Stimulated activated CD8-positive, alpha-beta memory T cell treated with anti-CD3 and anti-CD28 coated beads, Interleukin-7, amount 100 ng/mL, for 4 hours (primary cell): ENCODE measurements at regions not wholly inside any gene's neighbourhood (a gene's known extent, or its start where the extent isn't known, plus 50 kb on each side); places are given as distances from the start of the nearest gene placed in this dataset.
"Not testable (repeated sequence)": the region's sequence is repeated elsewhere in the genome, so short reads cannot be mapped to it uniquely, and the experiment has no call there.

Experiments used
- DNase-seq, 2 donors: peaks; one replicate each; pipeline ENCODE4 v3.0.0-alpha.2; 2020; ENCODE audit warnings: low read depth in 2 of 2

DNA sequence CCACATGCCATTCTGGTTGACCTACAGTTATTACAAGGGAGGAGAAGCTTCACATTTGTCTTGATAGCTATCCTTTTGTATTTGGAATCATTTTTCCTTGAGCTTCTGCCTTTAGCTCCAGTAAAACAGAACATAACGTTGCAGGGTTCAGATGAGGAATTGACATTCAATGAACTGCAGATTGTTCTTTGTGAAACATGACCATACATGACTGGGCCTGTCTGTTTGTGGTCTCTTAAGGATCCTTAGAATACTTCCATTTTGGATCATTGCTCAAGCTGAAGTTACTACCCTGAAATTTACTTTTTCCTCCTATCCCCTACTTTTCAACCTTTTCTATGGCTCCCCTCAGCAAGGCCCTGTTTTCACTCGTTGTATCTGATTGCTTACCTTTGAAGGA, 1281.7 kb upstream of the CELF4 start:
- no peak for DNase-seq

DNA sequence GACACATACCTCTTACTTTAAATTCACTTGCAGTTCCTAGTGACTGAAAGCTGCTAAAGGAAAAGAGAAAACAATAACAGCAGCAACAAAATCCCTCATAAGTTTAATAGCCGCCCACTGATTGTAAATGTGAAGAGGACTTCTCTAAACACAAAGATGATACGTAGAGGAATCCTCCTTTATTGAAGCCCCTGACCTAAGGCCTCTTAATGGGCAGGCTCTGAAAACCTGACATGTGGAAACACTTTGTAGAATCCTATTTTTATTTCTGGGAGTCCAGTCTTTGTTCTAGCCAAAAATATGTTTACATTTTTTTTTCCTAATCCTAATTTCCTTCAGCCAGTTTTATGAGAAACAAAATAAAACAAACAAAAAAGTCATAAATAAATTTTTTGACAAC, 1277.7 kb upstream of the CELF4 start:
- DNase-seq: no peak

DNA sequence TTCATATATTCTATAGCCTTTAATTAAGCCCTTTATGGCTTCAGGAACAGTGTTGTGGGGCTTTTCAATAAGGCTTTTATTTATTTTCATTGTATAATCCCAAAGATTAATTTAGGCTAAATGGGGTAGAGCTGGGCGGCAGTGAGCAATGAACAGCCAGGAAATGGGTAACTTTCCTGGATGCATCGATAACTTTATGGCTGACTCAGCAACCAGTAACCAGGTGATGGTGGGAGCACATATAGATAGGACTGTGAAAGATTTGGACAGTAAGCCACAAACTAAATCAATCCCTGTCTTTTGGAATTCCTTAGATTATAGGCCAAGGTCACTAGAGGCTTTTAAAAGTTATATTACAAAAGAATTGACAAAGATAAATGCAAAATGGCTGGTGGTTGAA, 1260.6 kb upstream of the CELF4 start:
- no peak for DNase-seq

DNA sequence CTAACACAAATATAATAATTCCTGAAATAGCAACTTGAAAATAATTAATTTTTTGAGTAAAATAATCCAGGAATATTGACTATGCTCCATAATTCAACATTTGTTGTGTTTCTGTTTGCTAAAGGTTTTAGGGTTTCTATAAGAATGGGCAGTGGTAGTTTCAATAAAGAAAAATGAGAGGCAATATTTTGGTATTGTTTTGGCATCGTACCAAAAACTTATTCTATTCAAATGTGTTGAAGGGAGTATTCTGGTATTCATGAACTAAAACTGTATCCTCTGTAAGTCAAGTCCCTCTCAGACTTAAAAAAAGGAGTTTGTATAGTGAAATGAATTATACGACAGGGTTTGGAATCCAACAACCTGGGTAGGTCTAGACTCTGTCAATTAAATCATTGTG, 1245.6 kb upstream of the CELF4 start:
- DNase-seq: no peak

DNA sequence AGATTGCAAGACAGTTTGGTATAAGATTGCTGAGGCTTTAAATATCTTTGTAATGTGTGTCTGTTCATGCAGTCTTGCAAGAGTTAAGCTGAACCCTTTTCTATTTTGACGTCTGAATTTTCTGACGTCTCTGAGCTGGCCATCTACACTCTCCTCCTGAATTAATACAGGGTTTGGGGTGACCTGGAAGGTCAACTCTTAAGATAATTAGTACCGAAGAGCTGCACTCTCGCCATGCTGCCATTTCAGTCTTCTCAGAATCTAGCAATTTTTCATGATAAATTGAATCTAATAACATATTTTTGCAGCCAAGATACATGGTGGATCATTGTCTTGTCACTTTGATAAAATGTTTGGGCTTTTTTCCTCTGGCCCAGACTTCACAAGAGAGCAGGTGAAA, 1245.2 kb upstream of the CELF4 start:
- DNase-seq: no peak

DNA sequence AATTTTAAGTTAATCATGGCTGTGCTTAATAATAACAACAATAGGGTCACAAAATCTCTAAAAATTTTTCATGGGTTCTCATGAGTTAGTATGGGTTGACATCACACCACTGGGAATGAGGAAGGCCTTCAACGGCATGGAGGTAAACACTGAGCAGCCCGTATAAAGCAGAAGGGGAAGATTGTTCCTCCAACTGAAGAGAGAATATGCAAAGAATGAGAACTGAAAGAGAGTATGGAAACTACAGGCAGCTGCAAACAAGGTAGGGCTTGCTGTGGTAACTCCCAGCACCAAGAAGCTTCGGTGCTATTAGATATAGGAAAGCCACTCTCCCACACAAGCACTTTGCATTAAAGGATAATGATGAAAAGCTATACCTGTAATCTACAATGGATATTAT, 1242.3 kb upstream of the CELF4 start:
- no peak for DNase-seq

DNA sequence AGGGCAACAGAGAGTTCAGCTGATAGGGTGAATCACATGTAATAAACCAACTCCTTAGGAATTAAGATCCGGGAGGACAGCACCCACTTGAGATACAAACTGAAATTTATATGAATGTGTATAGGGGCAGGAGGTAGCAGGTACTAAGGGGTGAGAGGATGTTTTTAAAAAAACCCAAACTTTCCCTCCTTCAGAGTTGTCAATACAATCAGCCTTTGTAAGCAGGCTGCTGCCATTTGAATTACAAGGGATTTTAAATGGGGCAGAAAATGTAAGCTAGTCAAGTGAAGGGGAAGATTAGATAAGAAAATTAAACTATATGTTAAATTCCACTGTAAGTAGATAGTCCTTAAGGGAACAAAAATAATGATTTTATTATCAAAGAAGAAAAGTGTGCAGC, 1239.7 kb upstream of the CELF4 start:
- no peak for DNase-seq

DNA sequence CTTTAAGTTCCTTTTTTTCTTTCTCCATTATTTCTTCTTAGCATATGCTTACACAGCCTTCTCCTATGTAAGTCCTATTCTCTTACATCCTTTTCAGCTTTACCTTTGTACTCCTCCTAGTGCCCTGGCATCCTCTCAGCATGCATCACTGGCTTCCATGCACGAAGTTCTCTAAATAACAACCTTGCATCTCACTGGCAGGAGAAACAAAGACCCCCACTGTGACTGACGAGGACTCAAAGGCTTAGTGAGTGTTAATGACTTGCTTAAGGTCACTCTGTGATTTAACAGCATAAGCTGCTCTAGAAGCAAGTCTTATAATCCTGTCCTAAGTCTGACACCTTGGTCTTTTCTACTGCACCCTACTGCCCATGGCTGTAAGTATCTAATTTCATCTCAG, 1236.0 kb upstream of the CELF4 start:
- no peak for DNase-seq

DNA sequence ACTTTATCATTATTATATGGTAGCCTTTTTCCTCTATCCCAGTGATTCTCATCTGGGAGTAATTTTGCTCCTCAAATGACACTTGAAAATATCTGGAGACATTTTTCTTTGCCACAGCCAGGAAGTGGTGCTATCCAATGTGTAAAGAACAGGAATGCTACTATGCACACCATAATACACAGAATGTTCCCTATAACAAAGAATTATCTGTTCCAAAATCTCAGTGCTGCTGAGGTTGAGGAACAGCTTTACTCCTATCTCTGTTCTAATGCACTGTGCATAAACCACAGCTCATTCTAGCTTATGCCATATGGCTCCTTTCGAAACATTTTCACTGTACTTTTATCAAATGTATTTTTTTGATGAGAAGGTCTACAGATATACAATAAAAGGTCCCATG, 1231.2 kb upstream of the CELF4 start:
- no peak for DNase-seq

DNA sequence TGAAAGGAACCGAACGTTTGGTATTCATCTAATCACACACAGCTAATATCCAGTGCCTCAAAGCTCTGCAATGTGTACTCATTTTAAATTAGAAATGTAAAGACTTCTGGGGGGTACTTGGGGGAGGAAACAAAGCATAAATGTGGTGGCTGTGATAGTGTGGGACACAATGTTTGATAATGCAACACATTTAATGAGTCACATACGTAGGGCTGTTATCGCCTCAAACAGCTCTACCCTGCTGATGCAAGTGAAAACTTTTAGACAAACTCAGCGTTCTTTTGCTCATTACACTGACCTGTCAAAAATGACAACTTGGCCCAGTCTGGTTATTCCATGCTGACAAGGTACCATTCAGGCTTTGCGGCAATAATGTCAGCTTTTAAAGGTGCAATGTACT, 1227.1 kb upstream of the CELF4 start:
- no peak for DNase-seq

DNA sequence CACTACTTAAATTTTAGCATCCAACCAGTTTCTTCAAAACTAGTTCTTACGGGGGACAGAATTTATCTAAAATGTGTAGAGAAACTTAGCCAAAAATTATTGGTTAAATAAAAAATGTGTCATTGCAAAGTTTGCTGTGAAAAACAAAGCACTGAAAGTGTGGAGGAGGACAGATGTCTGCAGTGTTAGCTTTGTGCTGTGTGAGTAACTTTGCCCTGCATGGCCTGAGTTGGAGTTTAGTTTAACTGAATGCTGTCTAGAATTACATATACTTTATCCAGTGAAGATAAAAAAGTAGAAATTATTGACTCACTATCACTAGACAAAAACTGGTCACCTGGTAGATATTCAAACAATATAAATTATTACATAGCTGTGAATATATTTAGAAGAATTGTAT, 1225.2 kb upstream of the CELF4 start:
- DNase-seq: no peak

DNA sequence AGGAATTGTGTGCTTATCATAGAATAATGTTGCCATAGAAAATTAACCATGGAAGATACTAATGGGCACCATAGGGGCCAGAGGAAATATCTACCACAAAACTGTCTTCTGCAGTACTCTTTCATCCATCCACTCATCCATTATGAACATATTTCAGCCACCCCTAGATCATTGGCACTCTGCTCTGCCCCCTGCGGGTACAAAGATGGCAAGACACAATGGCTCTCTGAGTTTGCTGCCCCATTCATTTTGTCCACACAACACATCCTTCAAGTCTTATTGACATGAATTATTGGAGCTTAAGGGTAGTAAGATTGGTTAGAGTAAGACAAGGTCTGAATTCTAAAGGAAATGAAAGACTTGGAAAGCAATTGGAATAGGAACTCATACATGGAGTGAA, 1224.7 kb upstream of the CELF4 start:
- DNase-seq: no peak

DNA sequence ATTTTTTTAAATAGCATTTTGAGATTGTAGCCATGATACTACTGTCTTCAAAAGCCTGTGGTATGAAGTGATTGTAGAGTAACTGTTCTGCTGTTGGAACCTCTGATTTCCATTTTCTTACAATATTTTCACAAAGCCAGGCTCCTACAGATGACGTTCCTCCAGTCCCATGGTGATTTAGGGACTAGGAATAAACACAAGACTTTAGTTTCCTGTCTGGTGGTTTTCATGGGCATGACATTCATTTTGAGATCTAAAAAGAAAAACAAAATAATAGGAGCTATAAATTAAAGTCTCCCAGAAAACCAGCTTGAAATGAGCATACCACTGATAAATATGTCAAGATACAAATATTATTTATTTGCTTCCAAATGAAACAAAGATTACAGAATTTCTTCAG, 1223.5 kb upstream of the CELF4 start:
- no peak for DNase-seq

DNA sequence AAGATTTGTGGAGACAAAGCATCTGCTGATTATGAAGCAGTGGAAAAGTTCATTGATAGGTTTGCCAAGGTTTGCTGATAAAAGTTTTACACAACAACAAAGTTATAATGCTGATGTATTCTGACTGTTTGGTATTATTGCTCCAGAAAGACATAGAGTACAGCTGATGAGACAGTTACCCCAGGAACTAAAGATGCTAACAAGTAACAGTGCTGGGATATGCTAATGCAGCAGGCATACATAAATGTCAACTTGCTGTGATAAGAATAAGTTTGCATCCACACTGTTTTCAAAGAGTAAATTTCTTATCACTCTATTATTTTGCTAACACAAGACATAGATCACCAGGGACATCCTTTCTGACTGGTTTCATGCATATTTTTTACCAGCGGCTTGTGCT, 1221.3 kb upstream of the CELF4 start:
- no peak for DNase-seq

DNA sequence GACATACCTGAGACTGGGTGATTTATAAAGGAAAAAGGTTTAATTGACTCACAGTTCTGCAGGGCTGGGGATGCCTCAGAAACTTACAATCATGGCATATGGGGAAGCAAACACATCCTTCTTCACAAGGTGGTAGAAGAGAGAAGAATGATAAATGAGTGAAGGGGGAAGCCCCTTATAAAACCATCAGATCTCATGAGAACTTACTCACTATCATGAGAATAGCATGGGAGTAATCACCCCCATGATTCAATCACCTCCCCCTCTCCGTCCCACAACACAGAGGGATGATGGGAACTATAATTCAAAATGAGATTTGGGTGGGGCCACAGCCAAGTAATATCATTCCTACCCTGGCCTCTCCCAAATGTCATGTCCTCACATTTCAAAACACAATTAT, 1206.0 kb upstream of the CELF4 start:
- DNase-seq: not testable (repeated sequence)

DNA sequence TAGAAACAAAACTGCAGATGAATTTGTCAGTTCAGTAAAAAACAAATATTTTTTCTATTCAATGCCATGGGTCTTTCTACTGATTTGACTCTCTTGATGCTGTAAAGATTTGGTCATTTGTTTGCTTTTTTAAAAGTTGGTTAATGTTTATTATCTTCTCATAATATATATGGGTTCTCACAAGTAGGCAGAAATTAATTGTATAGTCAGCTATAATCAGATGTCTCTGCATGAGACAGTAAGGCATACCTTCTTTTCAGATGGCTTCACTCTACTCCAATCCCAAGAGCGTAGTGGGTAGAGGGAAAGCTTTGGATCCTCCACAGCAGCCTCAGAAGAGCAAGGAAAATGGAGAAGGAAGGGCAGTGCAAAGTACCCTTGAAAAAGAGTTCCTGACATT, 1202.9 kb upstream of the CELF4 start:
- DNase-seq: no peak

DNA sequence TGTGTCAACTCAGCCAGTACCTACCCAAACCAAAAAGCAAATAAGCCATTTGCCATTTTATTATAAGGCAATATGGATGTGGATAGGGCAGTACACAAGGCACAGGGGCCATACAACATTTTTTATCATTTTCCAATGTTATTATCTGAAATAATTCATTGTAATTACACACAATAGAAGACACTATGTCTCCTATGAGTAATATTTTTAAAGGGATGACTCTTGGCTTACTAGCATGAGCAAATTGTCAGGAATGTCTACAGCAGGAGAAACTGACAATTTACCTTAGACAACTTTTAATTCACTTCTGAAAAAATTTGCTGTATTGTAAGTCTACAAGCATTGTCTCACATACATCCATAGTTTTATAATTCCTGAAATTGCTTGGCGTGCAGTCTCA, 1193.9 kb upstream of the CELF4 start:
- no peak for DNase-seq

DNA sequence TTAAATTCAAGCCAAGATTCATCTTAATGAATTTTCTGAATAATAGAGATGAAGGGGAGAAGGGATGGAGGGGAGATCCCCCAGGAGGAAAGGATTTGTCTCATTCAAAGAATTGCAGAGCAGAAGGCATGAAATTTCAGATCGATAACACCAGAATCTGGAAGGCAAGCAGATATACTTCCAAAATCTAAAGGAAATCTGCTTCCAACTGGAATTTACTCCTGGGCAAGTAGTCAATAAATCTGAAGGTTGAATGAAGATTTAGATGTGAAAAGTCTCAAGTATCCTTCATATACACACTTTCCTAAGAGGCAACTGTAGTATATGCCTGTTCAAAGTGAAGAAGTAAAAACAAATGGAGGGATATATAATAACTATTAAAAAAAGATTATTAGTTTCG, 1190.8 kb upstream of the CELF4 start:
- no peak for DNase-seq

DNA sequence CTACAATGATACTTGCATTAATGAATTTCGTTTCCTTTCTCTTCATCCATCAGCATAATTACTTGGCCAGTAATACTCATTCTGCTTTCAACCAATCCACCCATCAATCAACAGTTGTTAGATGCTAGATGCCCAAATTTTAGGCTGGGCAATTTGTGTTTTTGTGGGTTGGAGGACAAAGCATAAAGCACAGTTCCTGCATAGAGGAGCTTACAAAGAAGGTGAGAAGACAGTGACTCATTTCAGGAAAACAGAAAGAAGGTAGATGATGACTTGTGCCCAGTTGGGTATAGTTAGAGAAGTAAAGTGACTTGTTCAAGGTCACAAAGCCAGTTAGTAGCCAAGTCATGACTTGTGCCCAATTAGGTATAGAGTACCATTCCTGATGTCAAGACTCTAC, 1186.8 kb upstream of the CELF4 start:
- DNase-seq: no peak

DNA sequence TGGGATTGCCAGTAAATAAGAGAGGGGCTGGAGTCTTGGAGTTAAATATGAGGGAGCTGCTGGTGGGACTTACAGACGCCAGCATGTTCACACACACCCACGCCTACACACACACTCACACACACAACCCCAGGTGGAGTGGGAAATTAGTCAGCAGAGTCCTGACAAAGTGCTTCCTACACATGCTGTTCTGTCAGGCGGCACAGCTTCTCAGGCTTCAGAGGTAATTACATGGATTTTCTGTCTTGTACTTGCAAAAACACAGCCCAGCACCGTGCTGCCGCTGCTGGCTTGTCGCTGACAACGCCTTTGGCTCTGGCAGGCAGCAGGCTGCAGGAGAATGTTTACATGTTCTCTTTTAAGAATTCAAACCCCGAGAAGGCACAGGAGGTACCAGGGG, 1186.3 kb upstream of the CELF4 start:
- no peak for DNase-seq

DNA sequence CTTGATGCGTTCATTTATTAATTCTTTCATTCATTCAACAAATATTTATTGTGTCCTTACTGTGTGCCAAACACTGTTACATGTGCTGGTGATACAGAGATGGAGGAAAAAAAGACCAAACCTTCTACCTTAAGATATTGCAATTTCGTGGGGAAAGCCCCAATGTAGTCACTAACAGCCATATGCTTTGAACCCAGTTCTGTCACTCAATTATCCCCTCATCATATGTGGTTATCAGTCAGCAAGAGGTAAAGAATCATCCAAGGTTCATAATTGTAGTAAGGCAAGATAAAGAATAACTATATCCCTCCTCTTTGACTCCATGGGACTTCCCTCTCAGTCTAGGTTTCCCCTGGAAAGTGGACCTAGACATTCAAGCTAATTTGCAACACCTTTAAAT, 1185.6 kb upstream of the CELF4 start:
- DNase-seq: no peak

DNA sequence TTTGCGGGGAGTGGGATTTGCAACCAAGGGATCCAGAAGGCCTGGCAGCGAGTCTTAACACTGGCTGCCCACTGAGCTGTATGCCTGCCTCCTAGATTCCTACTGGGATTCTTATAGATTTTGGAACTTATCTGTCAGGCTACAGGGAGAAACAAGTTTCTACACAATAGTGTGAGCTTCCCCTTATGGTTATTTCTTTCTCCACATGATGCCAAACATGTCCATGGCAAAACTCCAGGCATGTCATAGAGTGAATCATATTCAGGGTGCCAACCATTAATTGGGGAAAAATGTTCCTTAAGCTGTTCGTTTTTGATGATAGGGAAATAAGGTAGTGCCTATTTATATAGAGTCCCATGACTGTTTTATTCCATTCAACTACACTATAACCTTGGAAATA, 1185.2 kb upstream of the CELF4 start:
- no peak for DNase-seq

DNA sequence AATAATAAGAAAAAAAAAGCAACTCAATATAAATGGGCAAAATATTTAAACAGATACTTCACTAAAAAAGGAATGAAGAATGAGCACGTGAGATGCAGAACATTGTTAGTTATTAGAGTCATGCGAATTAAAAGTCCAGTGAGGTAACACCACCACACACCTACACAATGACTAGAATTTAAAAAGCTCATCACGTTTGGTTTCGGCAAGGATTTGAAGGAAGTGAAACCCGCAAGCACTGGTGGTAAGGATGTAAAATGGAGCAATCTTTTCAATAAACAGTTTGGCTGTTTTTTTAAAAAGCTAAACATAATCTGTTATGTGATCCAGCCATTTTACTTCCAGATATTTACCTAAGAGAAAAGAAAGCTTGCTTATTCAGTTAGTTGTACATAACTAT, 1181.6 kb upstream of the CELF4 start:
- DNase-seq: no peak

DNA sequence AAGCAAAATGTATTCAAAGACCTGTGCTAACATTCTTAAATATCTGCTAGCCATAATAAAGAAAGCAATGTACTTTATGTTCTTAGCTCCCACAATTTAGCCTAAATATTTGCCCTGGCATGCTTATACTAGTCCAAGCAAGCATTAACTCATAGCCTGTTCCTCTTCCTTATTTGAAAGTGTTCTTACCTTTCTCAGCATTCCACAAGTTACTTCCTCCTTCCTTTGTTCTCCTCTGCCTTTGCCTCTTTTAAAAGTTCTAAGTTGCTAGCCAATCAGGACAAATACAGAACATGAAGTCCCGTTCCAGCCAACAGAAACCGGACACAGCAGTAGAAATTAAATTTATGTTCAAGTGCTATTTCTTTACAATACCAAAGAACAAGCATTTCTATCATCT, 1154.6 kb upstream of the CELF4 start:
- not testable (repeated sequence) for DNase-seq

DNA sequence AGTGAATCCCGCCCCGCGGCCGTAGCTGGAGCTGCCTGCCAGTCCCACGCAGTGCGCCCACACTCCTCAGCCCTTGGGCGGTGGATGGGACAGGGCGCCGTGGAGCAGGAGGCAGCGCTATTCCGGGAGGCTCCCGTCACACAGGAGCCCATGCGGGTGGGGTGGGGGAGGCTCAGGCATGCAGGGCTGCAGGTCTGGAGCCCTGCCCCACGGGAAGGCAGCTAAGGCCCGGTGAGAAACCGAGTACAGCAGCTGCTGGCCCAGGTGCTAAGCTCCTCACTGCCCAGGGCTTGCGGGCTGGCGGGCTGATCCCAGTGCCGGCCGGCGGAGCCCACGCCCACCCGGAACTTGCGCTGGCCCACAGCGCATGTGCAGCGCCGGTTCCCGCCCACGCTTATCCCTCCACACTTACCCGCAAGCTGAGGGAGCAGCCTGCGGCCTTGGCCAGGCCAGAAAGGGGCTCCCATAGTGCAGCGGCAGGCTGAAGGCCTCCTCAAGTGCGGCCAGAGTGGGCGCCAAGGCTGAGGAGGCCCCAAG, 1152.8 kb upstream of the CELF4 start:
- DNase-seq: no peak
